DOHH2 (cell line): ENCODE measurements at regions not wholly inside any gene's neighbourhood (a gene's known extent, or its start where the extent isn't known, plus 50 kb on each side); places are given as distances from the start of the nearest gene placed in this dataset.

ENCODE experiments used
- CTCF ChIP-seq: fragments of 200-600 bp; sonication (generic); IDR thresholded peaks from one replicate; pipeline ENCODE4 v1.5.1; 2014; ENCODE audit warnings: antibody characterized with exemption, mild to moderate bottlenecking, low read depth, low read length; ENCODE audit not compliant: poor library complexity, severe bottlenecking
- EZH2phosphoT487 ChIP-seq: fragments of 200-600 bp; sonication (generic); IDR thresholded peaks from 2 replicates; pipeline ENCODE4 v1.6.1; 2017; ENCODE audit warnings: borderline replicate concordance, mild to moderate bottlenecking, antibody characterized with exemption, low read length, moderate library complexity, mixed read lengths

GRCh38 chr4:30536231-30536630 lies 183.9 kb upstream of the PCDH7 start:
- TF ChIP-seq CTCF (no peak), EZH2phosphoT487 (no peak)
